ENCODE measurements at regions not wholly inside any gene's neighbourhood (a gene's known extent, or its start where the extent isn't known, plus 50 kb on each side); places are given as distances from the start of the nearest gene placed in this dataset.

- Histone ChIP-seq H3K4me3 (no peak overlapping the region), H3K9me3 (no peaks in the 10 kb centered on the region; the same call in 1 of the 2 replicates), H3K27me3 (no peaks in the 10 kb centered on the region), H3K36me3 (no peaks in the 10 kb centered on the region)
- DNase-seq = peak; percentile 45
Observed at GRCh38 chr12:27176765-27177164, 67.3 kb upstream of the STK38L start.

- H3K9me3 ChIP-seq = no peaks in the 10 kb centered on the region
- H3K27me3 ChIP-seq = no peaks in the 10 kb centered on the region
- H3K36me3 ChIP-seq = no peaks in the 10 kb centered on the region
- DNase-seq = peak; percentile 20
- no peak overlapping the region for H3K4me3 ChIP-seq
Observed at GRCh38 chr12:27177706-27178105, 66.4 kb upstream of the STK38L start.

GRCh38 chr12:27178255-27178654 lies 65.8 kb upstream of the STK38L start:
- no peaks in the 10 kb centered on the region for H3K36me3 ChIP-seq
- no peak for DNase-seq
- no peaks in the 10 kb centered on the region for H3K9me3 ChIP-seq
- H3K4me3 ChIP-seq = no peak overlapping the region
- H3K27me3 ChIP-seq = no peaks in the 10 kb centered on the region

- no peaks in the 10 kb centered on the region for H3K36me3 ChIP-seq
- no peaks in the 10 kb centered on the region for H3K27me3 ChIP-seq
- no peak overlapping the region for H3K4me3 ChIP-seq
- no peaks in the 10 kb centered on the region for H3K9me3 ChIP-seq
- DNase-seq = no peak
Observed at GRCh38 chr12:27178723-27179399, 65.2 kb upstream of the STK38L start.

- DNase-seq = peak; percentile 60
- Histone ChIP-seq H3K27me3 (no peaks in the 10 kb centered on the region), H3K36me3 (no peaks in the 10 kb centered on the region), H3K4me3 (no peak overlapping the region), H3K9me3 (no peaks in the 10 kb centered on the region)
Observed at GRCh38 chr12:27179400-27180214, 64.5 kb upstream of the STK38L start.

- no peak for DNase-seq
- Histone ChIP-seq H3K27me3 (no peaks in the 10 kb centered on the region), H3K36me3 (no peaks in the 10 kb centered on the region), H3K4me3 (no peak overlapping the region), H3K9me3 (no peaks in the 10 kb centered on the region)
Observed at GRCh38 chr12:27180906-27181505, 63.1 kb upstream of the STK38L start.

GRCh38 chr12:27183342-27183741 lies 60.7 kb upstream of the STK38L start:
- H3K4me3 ChIP-seq = no peak overlapping the region
- DNase-seq = no peak
- no peaks in the 10 kb centered on the region for H3K36me3 ChIP-seq
- H3K9me3 ChIP-seq = no peaks in the 10 kb centered on the region
- no peaks in the 10 kb centered on the region for H3K27me3 ChIP-seq

- Histone ChIP-seq H3K4me3 (no peak overlapping the region), H3K36me3 (no peaks in the 10 kb centered on the region), H3K27me3 (no peaks in the 10 kb centered on the region), H3K9me3 (no peaks in the 10 kb centered on the region)
- DNase-seq = peak; percentile 58
Observed at GRCh38 chr12:27185234-27186021, 58.7 kb upstream of the STK38L start.

GRCh38 chr12:27186022-27186839 lies 57.9 kb upstream of the STK38L start:
- no peaks in the 10 kb centered on the region for H3K36me3 ChIP-seq
- H3K27me3 ChIP-seq = no peaks in the 10 kb centered on the region
- DNase-seq = no peak
- H3K9me3 ChIP-seq = no peaks in the 10 kb centered on the region
- no peak overlapping the region for H3K4me3 ChIP-seq

GRCh38 chr12:27187697-27188096 lies 56.4 kb upstream of the STK38L start:
- no peaks in the 10 kb centered on the region for H3K27me3 ChIP-seq
- H3K36me3 ChIP-seq = no peaks in the 10 kb centered on the region
- no peak overlapping the region for H3K4me3 ChIP-seq
- no peaks in the 10 kb centered on the region for H3K9me3 ChIP-seq
- DNase-seq = no peak

GRCh38 chr12:27190761-27191160 lies 53.3 kb upstream of the STK38L start:
- Histone ChIP-seq H3K4me3 (no peak overlapping the region), H3K27me3 (no peaks in the 10 kb centered on the region), H3K36me3 (no peaks in the 10 kb centered on the region), H3K9me3 (no peaks in the 10 kb centered on the region)
- no peak for DNase-seq

- no peaks in the 10 kb centered on the region for H3K36me3 ChIP-seq
- no peak overlapping the region for H3K4me3 ChIP-seq
- no peaks in the 10 kb centered on the region for H3K27me3 ChIP-seq
- H3K9me3 ChIP-seq = no peaks in the 10 kb centered on the region
- DNase-seq = no peak
Observed at GRCh38 chr12:27191531-27191930, 52.6 kb upstream of the STK38L start.

GRCh38 chr12:27192118-27192802 lies 51.8 kb upstream of the STK38L start:
- Histone ChIP-seq H3K36me3 (no peaks in the 10 kb centered on the region), H3K27me3 (no peaks in the 10 kb centered on the region), H3K4me3 (no peak overlapping the region), H3K9me3 (no peaks in the 10 kb centered on the region)
- no peak for DNase-seq

GRCh38 chr12:27193106-27193505 lies 51.0 kb upstream of the STK38L start:
- peak; percentile 16 for DNase-seq
- no peak overlapping the region for H3K4me3 ChIP-seq
- H3K27me3 ChIP-seq = no peaks in the 10 kb centered on the region
- no peaks in the 10 kb centered on the region for H3K36me3 ChIP-seq
- H3K9me3 ChIP-seq = no peaks in the 10 kb centered on the region

GRCh38 chr12:27193854-27194544 lies 50.1 kb upstream of the STK38L start:
- Histone ChIP-seq H3K27me3 (no peaks in the 10 kb centered on the region), H3K36me3 (no peaks in the 10 kb centered on the region), H3K4me3 (no peak overlapping the region), H3K9me3 (no peaks in the 10 kb centered on the region)
- peak; percentile 83 for DNase-seq

Measured in MG63 (cell line).